ENCODE measurements at regions not wholly inside any gene's neighbourhood (a gene's known extent, or its start where the extent isn't known, plus 50 kb on each side); places are given as distances from the start of the nearest gene placed in this dataset.

DNA sequence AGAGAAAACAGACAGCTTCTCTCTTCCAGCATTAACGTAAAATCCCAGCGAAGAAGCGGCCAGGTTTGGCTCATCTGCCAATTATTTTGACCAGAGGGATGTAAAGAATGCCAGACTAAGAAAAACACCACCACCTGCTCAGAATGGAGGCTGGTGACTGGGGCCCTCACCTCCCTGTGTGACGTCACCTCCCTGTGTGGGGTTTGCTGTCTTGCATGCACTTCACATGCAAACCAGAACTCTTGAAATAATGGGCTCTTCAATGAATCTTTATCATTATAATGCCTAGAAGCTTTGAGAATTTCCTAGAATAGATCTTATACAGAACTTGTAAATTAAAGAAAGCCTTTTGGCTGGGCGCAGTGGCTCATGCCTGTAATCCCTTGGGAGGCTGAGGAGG, 101.8 kb upstream of the WAC start:
- Histone ChIP-seq H3K9me3 (no peaks in the 10 kb centered on the region), H3K36me3 (no peaks in the 10 kb centered on the region), H3K4me3 (no peak overlapping the region), H3K27ac (no peak overlapping the region), H3K4me1 (no peaks in the 10 kb centered on the region), H3K27me3 (no peaks in the 10 kb centered on the region)
- ATAC-seq (no peak), DNase-seq (no peak)
- WGBS (ENCODE audit: insufficient coverage, low coverage, low lambda C conversion rate, missing lambda C conversion rate), result 72% methylated on average over 5 of the region's 5 CpGs
- intact Hi-C loops (cut with DNase I), result no loop called here
- no peak for TF ChIP-seq POLR2A (IDR thresholded peaks at IDR 0.05)
- TF ChIP-seq, protein P1, sequence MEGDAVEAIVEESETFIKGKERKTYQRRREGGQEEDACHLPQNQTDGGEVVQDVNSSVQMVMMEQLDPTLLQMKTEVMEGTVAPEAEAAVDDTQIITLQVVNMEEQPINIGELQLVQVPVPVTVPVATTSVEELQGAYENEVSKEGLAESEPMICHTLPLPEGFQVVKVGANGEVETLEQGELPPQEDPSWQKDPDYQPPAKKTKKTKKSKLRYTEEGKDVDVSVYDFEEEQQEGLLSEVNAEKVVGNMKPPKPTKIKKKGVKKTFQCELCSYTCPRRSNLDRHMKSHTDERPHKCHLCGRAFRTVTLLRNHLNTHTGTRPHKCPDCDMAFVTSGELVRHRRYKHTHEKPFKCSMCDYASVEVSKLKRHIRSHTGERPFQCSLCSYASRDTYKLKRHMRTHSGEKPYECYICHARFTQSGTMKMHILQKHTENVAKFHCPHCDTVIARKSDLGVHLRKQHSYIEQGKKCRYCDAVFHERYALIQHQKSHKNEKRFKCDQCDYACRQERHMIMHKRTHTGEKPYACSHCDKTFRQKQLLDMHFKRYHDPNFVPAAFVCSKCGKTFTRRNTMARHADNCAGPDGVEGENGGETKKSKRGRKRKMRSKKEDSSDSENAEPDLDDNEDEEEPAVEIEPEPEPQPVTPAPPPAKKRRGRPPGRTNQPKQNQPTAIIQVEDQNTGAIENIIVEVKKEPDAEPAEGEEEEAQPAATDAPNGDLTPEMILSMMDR (IDR thresholded peaks at IDR 0.05), result no peak

DNA sequence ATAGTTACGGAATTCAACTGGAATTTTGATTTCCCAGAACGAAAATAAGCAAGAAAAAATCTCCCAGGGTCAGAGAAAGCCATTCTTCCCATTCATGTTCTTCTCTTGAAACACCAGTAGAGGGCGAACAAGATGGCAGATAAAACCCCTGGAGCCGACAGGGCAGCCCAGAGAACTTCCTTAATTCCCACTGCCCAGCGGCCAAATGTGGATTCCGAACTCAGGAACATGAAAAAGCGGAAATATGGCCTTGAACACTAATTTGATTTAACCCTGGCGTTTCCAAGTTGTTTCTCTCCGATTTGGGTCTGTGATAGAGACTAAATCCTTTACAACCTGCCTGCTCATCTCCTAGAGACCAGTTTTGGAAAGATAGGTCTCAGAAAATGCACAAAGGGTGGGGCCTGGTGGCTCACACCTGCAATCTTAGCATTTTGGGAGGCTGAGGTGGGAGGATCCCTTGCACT, 100.7 kb upstream of the WAC start:
- Histone ChIP-seq H3K27me3 (no peaks in the 10 kb centered on the region), H3K36me3 (no peaks in the 10 kb centered on the region), H3K27ac (no peak overlapping the region), H3K4me1 (no peaks in the 10 kb centered on the region), H3K4me3 (no peak overlapping the region), H3K9me3 (no peaks in the 10 kb centered on the region)
- intact Hi-C loops (cut with DNase I), result no loop called here
- no peak for TF ChIP-seq POLR2A (IDR thresholded peaks at IDR 0.05)
- TF ChIP-seq, protein P1 (IDR thresholded peaks at IDR 0.05), result peak; percentile 63 to 81 (median 72)
- WGBS (ENCODE audit: insufficient coverage, low coverage, low lambda C conversion rate, missing lambda C conversion rate), result 0% methylated on average over 9 of the region's 9 CpGs
- peak; percentile 38 to 59 (median 58) for DNase-seq
- peak; percentile 96 to 99 (median 99) for ATAC-seq

DNA sequence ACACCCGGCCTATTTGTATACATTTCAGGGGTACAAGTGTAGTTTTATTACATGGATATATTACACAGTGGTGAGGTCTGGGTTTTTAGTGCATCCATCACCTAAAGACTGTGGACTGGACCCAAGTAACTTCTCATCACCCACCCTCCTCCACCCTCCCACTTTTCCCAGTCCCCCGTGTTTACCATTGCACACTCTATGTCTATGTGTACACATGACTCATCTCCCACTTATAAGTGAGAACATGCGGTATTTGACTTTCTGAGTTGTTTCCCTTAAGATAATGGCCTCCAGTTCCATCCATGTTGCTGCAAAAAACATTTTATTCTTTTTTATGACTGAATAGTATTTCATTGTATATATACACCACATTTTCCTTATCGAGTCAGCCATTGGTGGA, 98.9 kb upstream of the WAC start:
- intact Hi-C loops (cut with DNase I), result no loop called here
- no peak for ATAC-seq
- WGBS (ENCODE audit: insufficient coverage, low coverage, low lambda C conversion rate, missing lambda C conversion rate), result 43% methylated on average over 3 of the region's 4 CpGs

DNA sequence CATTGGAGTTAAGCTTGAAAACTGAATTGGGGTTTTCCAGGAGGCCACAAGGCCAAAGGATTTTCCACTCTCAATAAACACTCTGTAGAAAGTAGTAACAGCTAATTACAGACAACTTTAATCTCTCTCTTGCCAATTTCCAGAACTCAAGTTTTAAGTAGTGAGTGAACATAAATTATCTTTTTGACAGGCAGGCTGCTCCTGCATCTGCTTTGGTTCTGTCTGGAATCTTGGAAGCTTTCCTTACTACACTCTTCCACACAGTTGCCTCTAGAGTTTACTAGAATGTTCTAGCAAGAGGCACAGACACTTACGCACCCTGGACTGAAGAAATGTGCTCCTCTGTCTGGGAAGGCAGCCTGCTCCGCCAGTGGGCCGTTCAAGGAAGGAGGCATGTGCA, 90.5 kb upstream of the WAC start:
- Histone ChIP-seq H3K27ac (no peak overlapping the region), H3K27me3 (no peaks in the 10 kb centered on the region), H3K4me1 (no peaks in the 10 kb centered on the region), H3K9me3 (no peaks in the 10 kb centered on the region), H3K36me3 (no peaks in the 10 kb centered on the region), H3K4me3 (no peak overlapping the region)
- ATAC-seq (no peak), DNase-seq (no peak)
- no peak for TF ChIP-seq POLR2A (IDR thresholded peaks at IDR 0.05)
- TF ChIP-seq, protein P1 (IDR thresholded peaks at IDR 0.05), result no peak
- WGBS (ENCODE audit: insufficient coverage, low coverage, low lambda C conversion rate, missing lambda C conversion rate), result no CpG with 5 or more reads among the region's 3 CpGs
- intact Hi-C loops (cut with DNase I), result no loop called here

More for the DNA sequence above, 98.9 kb upstream of the WAC start:
- TF ChIP-seq, protein P1 (IDR thresholded peaks at IDR 0.05), result no peak
- TF ChIP-seq POLR2A (IDR thresholded peaks at IDR 0.05), result no peak
- H3K4me1 ChIP-seq, result no peaks in the 10 kb centered on the region
- no peaks in the 10 kb centered on the region for H3K27me3 ChIP-seq
- DNase-seq, result no peak
- H3K36me3 ChIP-seq, result no peaks in the 10 kb centered on the region
- no peak overlapping the region for H3K4me3 ChIP-seq
- no peaks in the 10 kb centered on the region for H3K9me3 ChIP-seq
- H3K27ac ChIP-seq, result no peak overlapping the region

DNA sequence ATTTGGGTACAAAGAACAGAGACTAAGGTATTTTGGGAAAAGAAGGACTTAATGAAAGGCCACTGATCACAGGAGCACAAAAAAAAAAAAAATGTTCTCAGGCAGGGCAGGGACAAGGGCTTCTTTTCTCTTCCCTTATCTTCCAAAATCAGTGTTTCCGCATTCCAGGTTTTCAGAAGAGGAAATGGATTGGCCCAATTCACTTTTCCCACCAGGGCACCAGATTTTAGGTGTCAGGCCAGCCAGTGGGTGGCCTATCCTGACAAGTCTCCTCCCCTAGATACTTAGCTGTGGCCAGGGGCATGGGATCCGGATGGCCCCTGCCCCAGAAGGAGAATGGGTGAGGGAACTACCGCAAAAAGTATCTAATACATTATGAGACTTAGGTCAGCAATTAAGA, 88.9 kb upstream of the WAC start:
- intact Hi-C loops (cut with DNase I), result no loop called here
- Histone ChIP-seq H3K27me3 (no peaks in the 10 kb centered on the region), H3K9me3 (no peaks in the 10 kb centered on the region), H3K4me1 (no peaks in the 10 kb centered on the region), H3K4me3 (no peak overlapping the region), H3K27ac (no peak overlapping the region), H3K36me3 (no peaks in the 10 kb centered on the region)
- TF ChIP-seq POLR2A (IDR thresholded peaks at IDR 0.05), result no peak
- TF ChIP-seq, protein P1 (IDR thresholded peaks at IDR 0.05), result no peak
- no peak for DNase-seq
- WGBS (ENCODE audit: insufficient coverage, low coverage, low lambda C conversion rate, missing lambda C conversion rate), result no CpG with 5 or more reads among the region's 3 CpGs
- ATAC-seq, result no peak
